AG09319 (cell line): ENCODE measurements at regions not wholly inside any gene's neighbourhood (a gene's known extent, or its start where the extent isn't known, plus 50 kb on each side); places are given as distances from the start of the nearest gene placed in this dataset.
"Not testable (repeated sequence)": the region's sequence is repeated elsewhere in the genome, so short reads cannot be mapped to it uniquely, and the experiment has no call there.

Experiments used
- DNase-seq: peaks from one replicate; pipeline ENCODE4 v3.0.0-alpha.2; 2010; ENCODE audit warnings: low read depth; ENCODE audit errors: extremely low read depth
- CTCF ChIP-seq: IDR thresholded peaks from 2 replicates; pipeline ENCODE4 v1.5.1; 2011; ENCODE audit warnings: low read depth, mild to moderate bottlenecking, inconsistent platforms, low read length, moderate library complexity

GRCh38 chr13:52922961-52923360, 74.5 kb upstream of the PCDH8 start:
- DNase-seq: no peak
- no peak for TF ChIP-seq CTCF

- TF ChIP-seq CTCF: no peak
- no peak for DNase-seq
Measured at GRCh38 chr13:52921194-52921593, 72.8 kb upstream of the PCDH8 start.

GRCh38 chr13:52916486-52916990, 68.1 kb upstream of the PCDH8 start:
- TF ChIP-seq CTCF: no peak

GRCh38 chr13:52911340-52911739, 62.9 kb upstream of the PCDH8 start:
- DNase-seq: no peak
- TF ChIP-seq CTCF: no peak

More at GRCh38 chr13:52916486-52916990, 68.1 kb upstream of the PCDH8 start:
- DNase-seq: no peak

GRCh38 chr13:52910318-52910717, 61.9 kb upstream of the PCDH8 start:
- DNase-seq: not testable (repeated sequence)

GRCh38 chr13:52906122-52906903, 57.9 kb upstream of the PCDH8 start:
- no peak for DNase-seq
- TF ChIP-seq CTCF: no peak

GRCh38 chr13:52905701-52906100, 57.3 kb upstream of the PCDH8 start:
- DNase-seq: no peak
- TF ChIP-seq CTCF: no peak

GRCh38 chr13:52903320-52903719, 54.9 kb upstream of the PCDH8 start:
- no peak for DNase-seq
- no peak for TF ChIP-seq CTCF
